ENCODE measurements at regions not wholly inside any gene's neighbourhood (a gene's known extent, or its start where the extent isn't known, plus 50 kb on each side); places are given as distances from the start of the nearest gene placed in this dataset.

- Histone ChIP-seq H3K27ac (no peak overlapping the region), H3K4me1 (ENCODE audit: control insufficient read depth in 1 of 2, low read depth in 2 of 2) (no peaks in the 10 kb centered on the region), H3K27me3 (replicated peaks; ENCODE audit: insufficient read depth) (no peaks in the 10 kb centered on the region), H3K36me3 (no peaks in the 10 kb centered on the region), H3K9me3 (no peaks in the 10 kb centered on the region), H3K4me3 (no peak overlapping the region)
- TF ChIP-seq CTCF (IDR thresholded peaks at IDR 0.05): no peak
- ATAC-seq (ENCODE audit: insufficient number of reproducible peaks, low FRiP score, low read depth): no peak
- DNase-seq (ENCODE audit: low spot score): no peak
Measured at GRCh38 chr4:19631814-19632213, 619.9 kb upstream of the SLIT2 start.

- no peak overlapping the region for H3K4me3 ChIP-seq
- no peaks in the 10 kb centered on the region for H3K27me3 ChIP-seq (replicated peaks; ENCODE audit: insufficient read depth)
- H3K4me1 ChIP-seq (ENCODE audit: control insufficient read depth in 1 of 2, low read depth in 2 of 2): no peaks in the 10 kb centered on the region
- no peak overlapping the region for H3K27ac ChIP-seq
- H3K9me3 ChIP-seq: no peaks in the 10 kb centered on the region
- ATAC-seq (ENCODE audit: insufficient number of reproducible peaks, low FRiP score, low read depth) (no peak), DNase-seq (ENCODE audit: low spot score) (no peak)
- no peak for TF ChIP-seq CTCF (IDR thresholded peaks at IDR 0.05)
- no peaks in the 10 kb centered on the region for H3K36me3 ChIP-seq
Measured at GRCh38 chr4:19623866-19624265, 627.8 kb upstream of the SLIT2 start.

- ATAC-seq (ENCODE audit: insufficient number of reproducible peaks, low FRiP score, low read depth): no peak
- H3K27ac ChIP-seq: no peak overlapping the region
Measured at GRCh38 chr4:19615086-19615689, 636.5 kb upstream of the SLIT2 start.

GRCh38 chr4:19614171-19614570, 637.5 kb upstream of the SLIT2 start:
- no peak for DNase-seq (ENCODE audit: low spot score)
- no peak overlapping the region for H3K4me3 ChIP-seq

More at GRCh38 chr4:19615086-19615689, 636.5 kb upstream of the SLIT2 start:
- DNase-seq (ENCODE audit: low spot score): no peak
- Histone ChIP-seq H3K27me3 (replicated peaks; ENCODE audit: insufficient read depth) (no peaks in the 10 kb centered on the region), H3K4me1 (ENCODE audit: control insufficient read depth in 1 of 2, low read depth in 2 of 2) (no peaks in the 10 kb centered on the region), H3K36me3 (no peaks in the 10 kb centered on the region), H3K9me3 (peaks cover 6% of the 10 kb centered on the region), H3K4me3 (no peak overlapping the region)
- no peak for TF ChIP-seq CTCF (IDR thresholded peaks at IDR 0.05)

GRCh38 chr4:19596342-19596741, 655.4 kb upstream of the SLIT2 start:
- no peaks in the 10 kb centered on the region for H3K36me3 ChIP-seq
- H3K4me1 ChIP-seq (ENCODE audit: control insufficient read depth in 1 of 2, low read depth in 2 of 2): no peaks in the 10 kb centered on the region
- no peak overlapping the region for H3K4me3 ChIP-seq
- DNase-seq (ENCODE audit: low spot score) (no peak), ATAC-seq (ENCODE audit: insufficient number of reproducible peaks, low FRiP score, low read depth) (no peak)
- H3K27me3 ChIP-seq (replicated peaks; ENCODE audit: insufficient read depth): no peaks in the 10 kb centered on the region
- H3K27ac ChIP-seq: no peak overlapping the region
- H3K9me3 ChIP-seq: no peaks in the 10 kb centered on the region
- TF ChIP-seq CTCF (IDR thresholded peaks at IDR 0.05): no peak

More at GRCh38 chr4:19614171-19614570, 637.5 kb upstream of the SLIT2 start:
- Histone ChIP-seq H3K9me3 (peaks cover 6% of the 10 kb centered on the region), H3K27me3 (replicated peaks; ENCODE audit: insufficient read depth) (no peaks in the 10 kb centered on the region), H3K36me3 (no peaks in the 10 kb centered on the region), H3K4me1 (ENCODE audit: control insufficient read depth in 1 of 2, low read depth in 2 of 2) (no peaks in the 10 kb centered on the region), H3K27ac (no peak overlapping the region)
- no peak for ATAC-seq (ENCODE audit: insufficient number of reproducible peaks, low FRiP score, low read depth)
- TF ChIP-seq CTCF (IDR thresholded peaks at IDR 0.05): no peak
